ENCODE measurements at regions not wholly inside any gene's neighbourhood (a gene's known extent, or its start where the extent isn't known, plus 50 kb on each side); places are given as distances from the start of the nearest gene placed in this dataset.

DNA sequence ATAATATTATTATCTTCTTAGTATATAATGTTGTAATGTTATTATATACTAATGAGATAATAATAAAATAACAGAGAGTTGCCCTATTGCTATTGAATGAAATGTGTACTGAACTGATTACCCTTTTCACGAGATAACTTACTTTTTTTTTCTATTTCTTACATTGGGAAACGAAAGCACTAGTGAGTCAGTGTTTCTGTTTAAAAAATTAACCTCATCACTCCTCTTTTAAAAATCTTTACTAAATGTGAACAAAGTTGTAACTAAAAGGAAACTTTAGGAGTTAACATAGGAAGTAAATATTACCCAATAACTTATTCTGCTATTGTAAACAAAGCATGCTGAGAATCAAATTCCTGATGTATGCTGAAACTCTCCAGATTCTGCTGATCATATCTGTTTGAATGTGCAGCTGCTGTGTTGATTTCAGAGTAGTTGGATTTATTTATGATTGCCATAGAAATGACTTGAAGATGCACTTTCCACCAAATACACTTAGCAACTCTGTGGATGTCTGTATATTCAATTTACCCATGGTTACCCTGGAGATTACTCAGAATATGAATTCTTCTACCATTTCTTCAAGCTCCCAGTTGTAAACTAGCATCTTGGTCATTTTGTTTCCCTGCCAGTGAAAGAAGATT, 523.4 kb downstream of the TENT5A start:
- TF ChIP-seq CTCF (conservative IDR thresholded peaks at IDR 0.05) (no peak), ZFX (IDR thresholded peaks at IDR 0.05) (no peak)
